ENCODE measurements at regions not wholly inside any gene's neighbourhood (a gene's known extent, or its start where the extent isn't known, plus 50 kb on each side); places are given as distances from the start of the nearest gene placed in this dataset.

DNA sequence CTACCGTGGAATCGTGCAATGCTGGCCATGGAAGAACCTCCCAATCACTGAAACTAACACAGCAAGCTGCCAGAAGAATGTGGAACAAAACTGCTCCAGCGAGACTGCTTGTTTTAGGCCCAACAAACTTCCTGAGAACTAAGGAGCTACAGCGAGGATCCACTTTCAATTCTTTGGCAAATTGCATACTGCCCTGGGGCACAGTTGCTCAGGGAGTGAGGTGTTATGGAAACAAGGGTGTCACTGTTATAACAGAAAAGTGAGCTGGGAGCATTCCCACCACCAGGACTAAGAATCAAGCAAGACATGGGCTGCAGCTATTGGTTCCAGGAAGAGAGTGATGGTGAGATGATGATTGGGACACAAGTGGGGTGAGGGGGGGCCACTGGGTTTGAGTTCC, 1606.1 kb upstream of the FLRT2 start:
- TF ChIP-seq, protein P1, sequence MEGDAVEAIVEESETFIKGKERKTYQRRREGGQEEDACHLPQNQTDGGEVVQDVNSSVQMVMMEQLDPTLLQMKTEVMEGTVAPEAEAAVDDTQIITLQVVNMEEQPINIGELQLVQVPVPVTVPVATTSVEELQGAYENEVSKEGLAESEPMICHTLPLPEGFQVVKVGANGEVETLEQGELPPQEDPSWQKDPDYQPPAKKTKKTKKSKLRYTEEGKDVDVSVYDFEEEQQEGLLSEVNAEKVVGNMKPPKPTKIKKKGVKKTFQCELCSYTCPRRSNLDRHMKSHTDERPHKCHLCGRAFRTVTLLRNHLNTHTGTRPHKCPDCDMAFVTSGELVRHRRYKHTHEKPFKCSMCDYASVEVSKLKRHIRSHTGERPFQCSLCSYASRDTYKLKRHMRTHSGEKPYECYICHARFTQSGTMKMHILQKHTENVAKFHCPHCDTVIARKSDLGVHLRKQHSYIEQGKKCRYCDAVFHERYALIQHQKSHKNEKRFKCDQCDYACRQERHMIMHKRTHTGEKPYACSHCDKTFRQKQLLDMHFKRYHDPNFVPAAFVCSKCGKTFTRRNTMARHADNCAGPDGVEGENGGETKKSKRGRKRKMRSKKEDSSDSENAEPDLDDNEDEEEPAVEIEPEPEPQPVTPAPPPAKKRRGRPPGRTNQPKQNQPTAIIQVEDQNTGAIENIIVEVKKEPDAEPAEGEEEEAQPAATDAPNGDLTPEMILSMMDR (IDR thresholded peaks at IDR 0.05): no peak
- TF ChIP-seq EP300 (IDR thresholded peaks at IDR 0.05): no peak

Data from ovary (tissue), 3 donors.